Lower leg skin (tissue), 3 donors: ENCODE measurements at regions not wholly inside any gene's neighbourhood (a gene's known extent, or its start where the extent isn't known, plus 50 kb on each side); places are given as distances from the start of the nearest gene placed in this dataset.

Source experiments
- POLR2A ChIP-seq, 2 donors: fragments of 450-650 bp; IDR thresholded peaks; one replicate each; pipeline ENCODE4 v1.6.1; 2016 to 2017; ENCODE audit warnings: antibody characterized with exemption in 2 of 2, mild to moderate bottlenecking in 1 of 2, moderate library complexity in 1 of 2
- TF ChIP-seq, protein P1 (sequence below), 3 donors: fragments of 450-650 bp; IDR thresholded peaks; one replicate each; pipeline ENCODE4 v1.5.1; 2016; ENCODE audit warnings: antibody characterized with exemption in 3 of 3, mild to moderate bottlenecking in 3 of 3, moderate library complexity in 2 of 3

DNA sequence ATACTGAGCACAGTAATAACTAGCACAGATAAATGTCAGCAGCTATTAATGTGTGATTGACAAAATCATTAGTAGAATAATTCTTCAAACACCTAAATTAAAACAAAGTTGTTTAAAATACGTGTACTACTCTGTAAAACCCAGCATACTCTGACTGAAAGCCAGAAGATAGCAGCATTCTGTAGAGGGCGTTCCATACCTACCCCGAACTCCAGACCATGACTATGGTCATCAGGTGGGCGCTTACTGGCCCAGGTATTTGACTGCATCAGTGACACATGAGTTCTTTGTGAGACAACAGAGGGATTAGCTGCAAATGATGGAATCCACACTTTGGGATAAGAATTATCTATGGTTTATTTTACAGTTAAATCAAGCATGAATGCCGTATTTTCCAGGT is 139.7 kb upstream of the POGK start:
- TF ChIP-seq, protein P1, sequence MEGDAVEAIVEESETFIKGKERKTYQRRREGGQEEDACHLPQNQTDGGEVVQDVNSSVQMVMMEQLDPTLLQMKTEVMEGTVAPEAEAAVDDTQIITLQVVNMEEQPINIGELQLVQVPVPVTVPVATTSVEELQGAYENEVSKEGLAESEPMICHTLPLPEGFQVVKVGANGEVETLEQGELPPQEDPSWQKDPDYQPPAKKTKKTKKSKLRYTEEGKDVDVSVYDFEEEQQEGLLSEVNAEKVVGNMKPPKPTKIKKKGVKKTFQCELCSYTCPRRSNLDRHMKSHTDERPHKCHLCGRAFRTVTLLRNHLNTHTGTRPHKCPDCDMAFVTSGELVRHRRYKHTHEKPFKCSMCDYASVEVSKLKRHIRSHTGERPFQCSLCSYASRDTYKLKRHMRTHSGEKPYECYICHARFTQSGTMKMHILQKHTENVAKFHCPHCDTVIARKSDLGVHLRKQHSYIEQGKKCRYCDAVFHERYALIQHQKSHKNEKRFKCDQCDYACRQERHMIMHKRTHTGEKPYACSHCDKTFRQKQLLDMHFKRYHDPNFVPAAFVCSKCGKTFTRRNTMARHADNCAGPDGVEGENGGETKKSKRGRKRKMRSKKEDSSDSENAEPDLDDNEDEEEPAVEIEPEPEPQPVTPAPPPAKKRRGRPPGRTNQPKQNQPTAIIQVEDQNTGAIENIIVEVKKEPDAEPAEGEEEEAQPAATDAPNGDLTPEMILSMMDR (IDR thresholded peaks at IDR 0.05): no peak
- no peak for TF ChIP-seq POLR2A (IDR thresholded peaks at IDR 0.05)
